H1 (cell line): ENCODE measurements at regions not wholly inside any gene's neighbourhood (a gene's known extent, or its start where the extent isn't known, plus 50 kb on each side); places are given as distances from the start of the nearest gene placed in this dataset.

Experiments
- CTCF ChIP-seq, 3 experiments: IDR thresholded peaks; 1 replicate in 2 of 3; 2 replicates in 1 of 3; pipeline versions ENCODE4 v1.5.1 to v1.6.1; 2011; ENCODE audit warnings: low read length in 3 of 3, mild to moderate bottlenecking in 3 of 3, inconsistent platforms in 2 of 3, low read depth in 1 of 3, moderate library complexity in 1 of 3; ENCODE audit not compliant: insufficient read depth in 1 of 3; ENCODE audit errors: control extremely low read depth in 1 of 3
- POLR2AphosphoS5 ChIP-seq: IDR thresholded peaks from 2 replicates; pipeline ENCODE4 v1.6.1; 2011; ENCODE audit warnings: low read depth, low read length
- TF ChIP-seq, protein P1 (sequence below): fragments of 300-600 bp; sonication (generic); IDR thresholded peaks from 2 replicates; pipeline ENCODE4 v1.7.1; 2012; ENCODE audit warnings: low read length, moderate library complexity, mild to moderate bottlenecking, inconsistent platforms; ENCODE audit not compliant: insufficient replicate concordance

GRCh38 chr13:58946274-58946673, 1217.5 kb downstream of the DIAPH3 start:
- TF ChIP-seq, protein P1, sequence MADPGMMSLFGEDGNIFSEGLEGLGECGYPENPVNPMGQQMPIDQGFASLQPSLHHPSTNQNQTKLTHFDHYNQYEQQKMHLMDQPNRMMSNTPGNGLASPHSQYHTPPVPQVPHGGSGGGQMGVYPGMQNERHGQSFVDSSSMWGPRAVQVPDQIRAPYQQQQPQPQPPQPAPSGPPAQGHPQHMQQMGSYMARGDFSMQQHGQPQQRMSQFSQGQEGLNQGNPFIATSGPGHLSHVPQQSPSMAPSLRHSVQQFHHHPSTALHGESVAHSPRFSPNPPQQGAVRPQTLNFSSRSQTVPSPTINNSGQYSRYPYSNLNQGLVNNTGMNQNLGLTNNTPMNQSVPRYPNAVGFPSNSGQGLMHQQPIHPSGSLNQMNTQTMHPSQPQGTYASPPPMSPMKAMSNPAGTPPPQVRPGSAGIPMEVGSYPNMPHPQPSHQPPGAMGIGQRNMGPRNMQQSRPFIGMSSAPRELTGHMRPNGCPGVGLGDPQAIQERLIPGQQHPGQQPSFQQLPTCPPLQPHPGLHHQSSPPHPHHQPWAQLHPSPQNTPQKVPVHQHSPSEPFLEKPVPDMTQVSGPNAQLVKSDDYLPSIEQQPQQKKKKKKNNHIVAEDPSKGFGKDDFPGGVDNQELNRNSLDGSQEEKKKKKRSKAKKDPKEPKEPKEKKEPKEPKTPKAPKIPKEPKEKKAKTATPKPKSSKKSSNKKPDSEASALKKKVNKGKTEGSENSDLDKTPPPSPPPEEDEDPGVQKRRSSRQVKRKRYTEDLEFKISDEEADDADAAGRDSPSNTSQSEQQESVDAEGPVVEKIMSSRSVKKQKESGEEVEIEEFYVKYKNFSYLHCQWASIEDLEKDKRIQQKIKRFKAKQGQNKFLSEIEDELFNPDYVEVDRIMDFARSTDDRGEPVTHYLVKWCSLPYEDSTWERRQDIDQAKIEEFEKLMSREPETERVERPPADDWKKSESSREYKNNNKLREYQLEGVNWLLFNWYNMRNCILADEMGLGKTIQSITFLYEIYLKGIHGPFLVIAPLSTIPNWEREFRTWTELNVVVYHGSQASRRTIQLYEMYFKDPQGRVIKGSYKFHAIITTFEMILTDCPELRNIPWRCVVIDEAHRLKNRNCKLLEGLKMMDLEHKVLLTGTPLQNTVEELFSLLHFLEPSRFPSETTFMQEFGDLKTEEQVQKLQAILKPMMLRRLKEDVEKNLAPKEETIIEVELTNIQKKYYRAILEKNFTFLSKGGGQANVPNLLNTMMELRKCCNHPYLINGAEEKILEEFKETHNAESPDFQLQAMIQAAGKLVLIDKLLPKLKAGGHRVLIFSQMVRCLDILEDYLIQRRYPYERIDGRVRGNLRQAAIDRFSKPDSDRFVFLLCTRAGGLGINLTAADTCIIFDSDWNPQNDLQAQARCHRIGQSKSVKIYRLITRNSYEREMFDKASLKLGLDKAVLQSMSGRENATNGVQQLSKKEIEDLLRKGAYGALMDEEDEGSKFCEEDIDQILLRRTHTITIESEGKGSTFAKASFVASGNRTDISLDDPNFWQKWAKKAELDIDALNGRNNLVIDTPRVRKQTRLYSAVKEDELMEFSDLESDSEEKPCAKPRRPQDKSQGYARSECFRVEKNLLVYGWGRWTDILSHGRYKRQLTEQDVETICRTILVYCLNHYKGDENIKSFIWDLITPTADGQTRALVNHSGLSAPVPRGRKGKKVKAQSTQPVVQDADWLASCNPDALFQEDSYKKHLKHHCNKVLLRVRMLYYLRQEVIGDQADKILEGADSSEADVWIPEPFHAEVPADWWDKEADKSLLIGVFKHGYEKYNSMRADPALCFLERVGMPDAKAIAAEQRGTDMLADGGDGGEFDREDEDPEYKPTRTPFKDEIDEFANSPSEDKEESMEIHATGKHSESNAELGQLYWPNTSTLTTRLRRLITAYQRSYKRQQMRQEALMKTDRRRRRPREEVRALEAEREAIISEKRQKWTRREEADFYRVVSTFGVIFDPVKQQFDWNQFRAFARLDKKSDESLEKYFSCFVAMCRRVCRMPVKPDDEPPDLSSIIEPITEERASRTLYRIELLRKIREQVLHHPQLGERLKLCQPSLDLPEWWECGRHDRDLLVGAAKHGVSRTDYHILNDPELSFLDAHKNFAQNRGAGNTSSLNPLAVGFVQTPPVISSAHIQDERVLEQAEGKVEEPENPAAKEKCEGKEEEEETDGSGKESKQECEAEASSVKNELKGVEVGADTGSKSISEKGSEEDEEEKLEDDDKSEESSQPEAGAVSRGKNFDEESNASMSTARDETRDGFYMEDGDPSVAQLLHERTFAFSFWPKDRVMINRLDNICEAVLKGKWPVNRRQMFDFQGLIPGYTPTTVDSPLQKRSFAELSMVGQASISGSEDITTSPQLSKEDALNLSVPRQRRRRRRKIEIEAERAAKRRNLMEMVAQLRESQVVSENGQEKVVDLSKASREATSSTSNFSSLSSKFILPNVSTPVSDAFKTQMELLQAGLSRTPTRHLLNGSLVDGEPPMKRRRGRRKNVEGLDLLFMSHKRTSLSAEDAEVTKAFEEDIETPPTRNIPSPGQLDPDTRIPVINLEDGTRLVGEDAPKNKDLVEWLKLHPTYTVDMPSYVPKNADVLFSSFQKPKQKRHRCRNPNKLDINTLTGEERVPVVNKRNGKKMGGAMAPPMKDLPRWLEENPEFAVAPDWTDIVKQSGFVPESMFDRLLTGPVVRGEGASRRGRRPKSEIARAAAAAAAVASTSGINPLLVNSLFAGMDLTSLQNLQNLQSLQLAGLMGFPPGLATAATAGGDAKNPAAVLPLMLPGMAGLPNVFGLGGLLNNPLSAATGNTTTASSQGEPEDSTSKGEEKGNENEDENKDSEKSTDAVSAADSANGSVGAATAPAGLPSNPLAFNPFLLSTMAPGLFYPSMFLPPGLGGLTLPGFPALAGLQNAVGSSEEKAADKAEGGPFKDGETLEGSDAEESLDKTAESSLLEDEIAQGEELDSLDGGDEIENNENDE, result no peak
- no peak for TF ChIP-seq CTCF (IDR thresholded peaks at IDR 0.05; ENCODE audit: control extremely low read depth in 1 of 3, insufficient read depth in 1 of 3, low read depth in 1 of 3, low read length in 3 of 3)
- no peak for TF ChIP-seq POLR2AphosphoS5
